HT1080 (cell line): ENCODE measurements at regions not wholly inside any gene's neighbourhood (a gene's known extent, or its start where the extent isn't known, plus 50 kb on each side); places are given as distances from the start of the nearest gene placed in this dataset.

Source experiments
- DNase-seq: peaks from one replicate; pipeline ENCODE4 v3.0.0-alpha.2; 2015; ENCODE audit warnings: low read depth

DNA sequence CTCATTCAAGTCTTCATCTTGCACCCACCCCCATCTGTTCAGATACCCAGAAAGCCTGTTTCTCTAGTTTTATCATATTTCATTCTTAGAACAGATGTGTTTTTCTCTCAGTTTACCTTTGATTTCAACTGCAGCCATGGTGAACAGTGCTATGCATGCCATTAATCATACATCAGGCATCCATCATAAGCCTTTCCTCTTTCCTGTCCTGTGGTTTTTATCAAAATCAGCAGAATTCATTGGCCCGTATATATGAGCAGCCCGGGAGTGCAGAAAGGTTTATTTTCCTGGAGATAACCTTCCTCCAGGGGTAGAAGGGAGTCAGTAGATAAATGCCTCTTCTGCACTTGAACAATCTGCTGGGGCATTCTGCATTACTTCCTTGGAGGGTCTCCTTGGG lies 65.7 kb downstream of the IL21 start:
- DNase-seq: no peak

DNA sequence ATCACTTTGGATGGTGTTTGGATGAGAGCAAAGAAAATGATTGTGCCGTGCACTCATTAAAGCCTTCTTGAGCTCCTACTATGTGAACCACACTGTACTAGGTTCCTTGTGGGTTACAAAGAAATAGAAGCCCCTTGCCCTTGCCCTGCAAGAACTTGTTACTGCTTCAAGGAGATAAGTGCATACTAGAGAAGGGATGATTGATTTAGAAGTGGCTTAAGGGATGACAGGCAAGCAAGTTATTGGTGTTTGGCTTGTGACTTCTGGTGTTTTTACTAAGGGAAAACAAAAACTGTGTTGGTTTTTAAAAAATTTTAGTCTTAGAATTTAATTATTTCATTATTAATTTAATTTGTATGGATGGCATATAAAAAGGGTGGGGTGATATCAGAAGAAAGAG lies 67.4 kb downstream of the IL21 start:
- DNase-seq: no peak

DNA sequence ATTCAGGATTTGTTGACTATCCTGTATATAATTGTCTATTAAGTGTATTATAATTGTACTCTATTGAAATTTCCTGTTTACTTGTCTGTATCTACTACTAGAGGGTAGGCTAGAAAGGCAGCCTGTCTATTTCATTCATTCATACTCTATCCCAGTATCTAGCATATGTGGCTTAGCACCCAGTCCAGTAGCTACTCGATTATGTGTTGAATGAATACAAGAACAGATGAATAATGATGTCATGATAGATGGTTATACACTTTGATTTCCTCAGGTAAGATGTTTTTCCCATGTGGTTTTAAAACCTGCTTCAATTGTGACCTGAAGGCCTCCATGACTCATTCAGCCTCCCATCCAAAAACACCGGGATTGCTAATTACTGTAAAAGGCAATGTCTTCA lies 68.0 kb downstream of the IL21 start:
- DNase-seq: no peak

DNA sequence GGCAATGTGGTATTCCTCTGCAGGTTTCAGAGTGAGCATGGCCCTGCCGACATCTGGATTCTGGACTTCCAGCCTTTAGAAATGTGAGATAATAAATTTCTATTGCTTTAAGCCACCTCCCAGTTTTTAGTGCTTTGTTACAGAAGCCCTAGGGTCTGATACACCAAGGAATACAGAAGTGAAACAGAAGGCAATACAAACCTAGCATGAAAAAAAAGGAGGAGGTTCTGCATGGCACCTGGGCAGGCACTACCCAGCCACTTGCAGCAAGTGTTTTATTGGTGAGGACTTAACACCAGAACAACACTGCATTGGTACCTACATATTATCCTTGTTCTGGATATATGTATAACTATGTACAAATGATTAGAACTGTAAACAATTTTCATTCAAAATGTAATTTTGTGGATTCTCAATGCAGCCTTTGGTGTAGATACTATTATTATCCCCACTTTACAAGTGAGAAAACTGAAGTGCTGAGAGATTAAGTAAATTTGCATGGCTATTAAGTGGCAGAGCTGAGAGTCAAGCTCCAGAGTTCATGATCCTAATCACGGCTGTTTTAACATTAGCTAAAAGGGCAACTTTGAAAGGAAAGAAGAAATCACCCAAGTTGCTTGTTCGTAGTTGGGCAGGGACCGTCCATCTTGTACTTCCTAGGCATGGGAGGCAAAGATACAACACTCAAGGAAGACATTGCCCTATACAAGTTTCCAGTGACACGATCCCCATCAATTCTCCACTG lies 71.8 kb downstream of the IL21 start:
- no peak for DNase-seq

DNA sequence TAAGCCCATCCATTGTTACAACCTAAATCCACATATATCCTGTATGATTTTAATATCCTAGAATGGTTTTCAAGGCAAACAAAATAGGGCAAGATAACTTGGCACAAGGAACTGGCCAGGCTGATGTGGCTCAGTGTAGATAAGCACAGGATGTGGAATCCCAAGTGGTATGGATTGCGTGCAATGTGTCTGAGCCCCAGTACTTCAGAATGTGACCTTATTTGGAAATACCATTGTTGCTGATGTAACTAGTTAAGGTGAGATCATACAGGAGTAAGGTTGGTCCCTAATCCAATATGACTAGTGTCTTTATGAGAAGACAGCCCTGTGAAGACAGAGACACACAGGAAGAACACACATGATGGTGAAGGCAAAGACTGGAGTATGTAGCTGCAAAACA lies 72.4 kb downstream of the IL21 start:
- peak; percentile 73 for DNase-seq

DNA sequence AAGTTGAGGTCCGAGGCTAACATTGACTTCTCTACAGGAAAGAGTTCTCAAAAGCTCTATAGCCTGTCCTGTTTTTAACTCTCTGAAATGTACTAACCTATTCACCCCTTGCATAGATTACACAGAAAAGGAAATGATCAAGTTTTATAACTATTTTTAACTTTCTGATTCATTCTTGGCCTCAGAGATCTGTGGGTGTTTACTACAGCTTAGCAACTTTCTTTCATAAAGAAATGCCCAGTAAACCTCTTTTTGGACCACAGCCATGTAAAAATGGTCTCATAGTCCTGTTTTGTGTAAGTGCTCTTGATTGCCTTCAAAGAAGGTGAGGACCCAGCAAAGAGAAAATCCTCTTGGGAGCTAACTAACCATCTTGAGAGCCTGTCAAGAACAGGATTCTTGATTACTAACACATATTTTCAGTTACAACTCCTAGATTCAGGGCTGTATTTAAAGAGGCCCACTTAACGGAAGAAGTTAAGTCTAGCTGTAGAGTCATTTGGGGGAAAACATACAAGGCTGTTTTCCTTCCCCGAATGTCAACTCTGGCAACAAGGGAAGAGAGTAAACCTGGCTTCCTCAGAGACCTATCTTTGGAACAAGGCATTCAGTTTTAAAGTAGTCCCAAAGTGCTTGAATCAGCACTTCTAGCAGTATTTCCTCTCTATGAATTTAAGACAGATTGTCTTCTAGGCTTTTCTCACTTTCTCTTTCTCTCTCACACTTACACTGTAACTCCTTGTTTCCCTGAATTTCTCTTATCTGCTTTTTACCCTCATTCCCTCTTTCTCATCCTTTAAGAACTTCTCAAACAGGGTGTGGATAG lies 78.2 kb downstream of the IL21 start:
- peak; percentile 60 for DNase-seq

DNA sequence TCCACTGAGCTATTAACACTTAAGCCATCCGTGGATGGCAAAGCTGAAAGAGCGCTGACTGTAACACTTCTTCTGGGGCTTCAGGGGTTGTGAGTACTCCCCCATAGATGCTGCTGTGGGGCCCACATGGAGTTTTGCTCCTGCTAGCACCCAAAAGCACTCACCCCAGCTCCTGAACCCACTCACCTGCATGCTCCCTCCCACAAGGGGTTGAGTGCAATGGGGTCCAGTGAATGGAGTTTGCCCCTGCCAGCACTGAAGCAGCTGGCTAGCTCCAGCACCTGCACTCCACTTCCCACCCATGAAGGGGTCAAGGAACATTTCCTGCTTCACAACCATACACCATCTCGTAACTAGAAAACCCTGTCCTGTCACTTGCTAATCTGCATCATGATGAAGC lies 78.9 kb downstream of the IL21 start:
- DNase-seq: no peak

DNA sequence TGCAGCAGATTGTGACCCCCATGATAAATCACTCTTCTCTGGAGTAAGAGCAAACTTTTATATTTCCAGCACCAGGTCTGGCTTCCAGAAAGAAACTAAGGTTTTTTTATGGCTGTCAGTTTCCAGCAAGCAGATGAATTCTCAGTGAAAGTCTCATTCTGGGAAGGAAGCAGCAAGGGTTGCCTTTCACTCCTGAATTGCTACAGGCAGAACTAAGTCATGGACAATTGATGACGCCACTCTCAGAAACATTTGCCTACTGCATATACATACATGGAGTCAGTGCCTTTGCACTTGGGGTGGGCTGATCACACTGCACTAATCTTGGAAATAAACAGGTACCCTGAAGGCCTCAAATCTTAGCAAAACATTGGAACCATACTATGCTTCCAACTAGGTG lies 80.0 kb downstream of the IL21 start:
- DNase-seq: no peak

DNA sequence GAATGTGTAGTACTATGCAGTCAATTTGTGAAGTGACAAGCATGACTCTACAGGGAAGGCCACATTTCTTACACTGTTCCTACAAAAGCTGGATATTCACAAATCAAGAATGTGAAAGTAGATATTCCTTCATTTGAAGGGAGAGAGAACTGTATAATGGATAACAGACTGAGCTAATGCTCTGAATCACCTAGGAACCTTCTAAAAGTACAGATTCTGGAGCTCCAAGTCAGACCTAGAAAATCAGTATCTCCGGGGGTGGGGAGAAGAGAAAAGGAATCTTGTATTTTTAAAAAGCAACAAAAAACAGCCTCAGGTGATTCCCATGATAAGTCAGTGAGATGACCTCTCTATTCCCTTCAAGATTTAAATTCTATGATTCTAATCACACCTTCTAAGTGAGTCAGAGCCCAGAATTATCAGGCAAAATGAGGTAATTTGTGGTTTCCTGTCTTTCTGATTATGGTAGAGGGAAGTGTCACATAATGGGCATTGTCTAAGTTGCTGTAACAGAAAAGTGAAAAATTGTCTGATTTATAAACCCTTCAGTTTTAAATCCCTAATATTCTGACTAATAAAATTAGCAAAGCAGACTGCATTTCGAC lies 80.9 kb downstream of the IL21 start:
- DNase-seq: peak; percentile 35

DNA sequence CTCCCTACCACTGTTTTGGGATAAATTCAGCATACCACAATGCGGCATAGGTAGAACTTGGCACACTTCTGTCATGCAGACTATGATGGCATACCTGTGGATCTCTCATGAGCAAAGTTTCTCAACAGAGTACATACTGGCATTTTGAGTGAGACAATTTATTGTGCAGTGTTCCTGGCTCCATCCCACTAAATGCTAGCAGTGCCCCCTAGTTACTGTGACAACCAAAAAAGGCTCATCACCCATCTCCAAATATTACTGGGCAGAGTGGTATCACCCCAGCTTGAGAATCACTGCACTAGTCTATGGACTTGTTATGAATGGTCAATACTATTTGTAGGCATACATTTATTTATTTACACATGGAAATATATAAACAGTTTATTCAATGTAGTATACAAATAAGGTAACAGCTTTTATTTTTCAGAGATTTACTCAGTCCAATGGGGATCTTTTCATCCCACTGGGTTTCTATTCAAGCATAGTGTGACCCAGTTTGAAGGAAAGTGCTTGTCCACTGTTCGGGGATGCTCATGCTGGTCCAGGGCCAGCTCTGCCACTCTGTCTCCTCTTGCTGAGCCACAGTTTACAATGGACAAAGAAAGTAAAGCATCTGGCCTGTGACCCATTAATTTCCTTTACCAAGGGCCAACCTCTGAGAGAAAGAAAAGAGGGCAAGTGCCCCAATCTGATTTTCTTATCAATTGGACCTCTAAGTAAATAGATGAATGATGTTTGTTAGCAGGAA lies 81.0 kb upstream of the IL2 start:
- no peak for DNase-seq

DNA sequence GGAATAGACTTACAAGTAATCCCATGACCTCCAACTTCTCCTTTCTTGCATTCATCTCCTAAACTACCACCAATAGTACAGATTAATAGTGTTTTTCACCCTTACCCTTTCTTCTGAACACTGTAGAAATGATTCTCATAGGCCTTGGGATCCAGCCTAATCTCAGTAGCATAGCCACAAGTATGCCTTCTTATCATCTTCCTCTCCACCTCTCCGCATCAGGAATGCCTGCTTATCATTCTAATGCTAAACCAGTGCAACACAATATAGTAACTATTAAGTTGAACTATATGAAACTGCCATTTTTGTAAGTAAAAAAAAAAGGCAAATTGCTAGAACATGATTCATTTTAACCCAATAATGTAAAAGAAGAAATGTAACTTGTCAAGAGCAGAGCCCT lies 79.5 kb upstream of the IL2 start:
- no peak for DNase-seq

DNA sequence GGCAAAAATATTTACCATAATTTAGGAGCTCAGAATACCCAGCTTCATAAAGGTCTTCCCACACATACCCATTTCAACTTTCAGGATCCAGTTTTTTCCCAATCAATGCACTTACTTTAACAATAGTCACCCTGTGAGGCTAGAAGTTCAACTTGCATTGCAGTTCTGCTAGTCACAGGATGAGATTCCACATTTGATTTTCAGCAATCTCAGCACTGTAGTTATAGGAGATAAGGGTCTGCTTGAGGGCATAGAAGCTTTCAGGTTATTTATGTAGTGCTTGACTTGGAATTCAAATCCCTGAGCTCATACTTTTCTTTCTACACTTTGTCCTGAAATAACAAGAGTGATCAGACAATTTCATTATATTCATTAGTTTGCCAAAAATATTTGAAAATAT lies 78.3 kb upstream of the IL2 start:
- DNase-seq: no peak

DNA sequence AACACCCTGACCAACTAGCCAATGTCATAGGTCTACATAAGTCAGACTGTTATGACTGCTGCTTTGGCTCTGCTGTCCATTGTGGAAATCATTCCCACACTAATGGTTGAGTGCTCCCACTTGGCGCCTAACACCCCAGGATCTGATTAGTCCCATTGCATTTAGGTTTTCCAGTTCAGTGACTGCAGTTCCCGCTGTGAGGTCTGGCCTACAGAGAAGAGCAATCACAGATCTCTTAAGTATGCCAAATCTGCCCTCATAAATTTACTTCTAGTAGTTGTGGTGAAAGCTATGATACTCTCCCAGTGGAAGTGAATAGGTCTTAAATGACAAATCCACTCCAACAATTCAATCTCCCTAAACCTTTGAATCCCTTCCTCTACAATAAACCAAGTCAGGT lies 77.3 kb upstream of the IL2 start:
- DNase-seq: no peak

DNA sequence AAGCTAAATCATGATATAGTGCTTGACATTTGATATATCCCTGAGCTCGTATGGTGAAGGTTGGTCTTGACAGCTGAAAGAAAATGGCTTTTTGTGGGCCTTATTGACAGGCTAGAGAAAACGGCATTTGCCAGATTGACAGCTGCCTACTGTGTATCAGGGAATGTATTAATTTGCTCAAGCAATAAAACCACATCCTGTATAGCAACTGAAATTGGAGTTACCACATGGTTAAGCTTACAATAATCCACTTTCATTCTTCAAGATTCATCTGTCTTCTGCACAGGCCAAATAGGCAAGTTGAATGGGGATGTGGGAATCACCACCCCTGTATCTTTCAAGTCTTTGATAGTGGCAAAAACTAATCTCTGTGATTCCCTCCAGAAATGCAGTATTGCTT lies 76.2 kb upstream of the IL2 start:
- no peak for DNase-seq

DNA sequence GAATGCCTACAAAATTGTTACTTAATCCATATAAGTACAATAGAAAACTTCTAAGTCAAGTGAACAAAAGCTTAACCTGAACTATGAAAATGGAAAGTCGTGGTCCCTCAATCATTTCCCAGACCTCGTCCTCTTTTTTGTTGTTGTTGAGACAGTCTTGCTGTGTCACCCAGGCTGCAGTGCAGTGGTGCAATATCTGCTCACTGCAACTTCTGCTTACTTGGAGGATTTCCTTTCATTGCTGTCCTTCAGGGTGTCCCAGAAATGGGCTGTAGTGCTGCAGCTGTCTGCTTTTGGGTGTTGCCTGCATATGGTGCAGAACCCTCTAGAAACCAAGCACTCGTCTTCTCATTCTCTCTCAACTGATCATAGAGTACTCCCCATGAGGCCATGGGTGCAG lies 75.0 kb upstream of the IL2 start:
- no peak for DNase-seq

DNA sequence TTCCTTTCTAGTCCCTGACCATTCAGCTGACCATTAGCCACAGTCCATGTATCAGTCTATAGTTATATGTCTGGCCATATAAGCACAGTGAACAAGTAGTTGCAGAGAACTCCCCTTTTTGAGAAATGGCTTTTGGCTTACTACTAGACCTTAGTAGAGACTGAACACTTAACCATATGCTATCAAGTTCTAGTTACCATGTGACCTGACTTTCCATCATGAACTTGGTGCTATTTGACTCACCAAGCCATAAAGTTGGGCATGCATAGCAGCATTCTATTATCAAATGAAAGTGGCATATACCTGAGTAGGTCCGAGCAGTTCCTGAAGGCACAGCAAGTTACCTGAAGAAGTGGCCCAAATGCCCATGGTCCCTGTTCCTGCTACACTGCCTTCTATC lies 74.5 kb upstream of the IL2 start:
- no peak for DNase-seq

DNA sequence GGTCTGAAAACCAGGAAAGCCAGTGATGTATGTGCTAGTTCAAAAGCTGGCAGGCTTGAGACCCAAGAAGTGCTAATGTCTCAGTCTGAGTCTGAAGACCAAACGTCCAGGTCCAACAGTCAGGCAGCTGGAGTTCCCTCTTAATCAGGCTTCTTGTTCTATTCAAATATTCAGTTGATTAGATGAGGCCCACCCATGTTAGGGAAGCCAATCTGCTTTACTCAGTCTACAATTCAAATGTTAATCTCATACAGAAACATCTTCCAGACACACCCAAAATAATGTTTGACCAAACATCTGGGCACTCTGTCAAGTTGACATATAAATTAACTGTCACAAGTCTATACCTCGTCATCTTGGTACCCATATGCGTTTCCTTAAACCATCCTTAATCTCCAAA lies 72.4 kb upstream of the IL2 start:
- DNase-seq: no peak

DNA sequence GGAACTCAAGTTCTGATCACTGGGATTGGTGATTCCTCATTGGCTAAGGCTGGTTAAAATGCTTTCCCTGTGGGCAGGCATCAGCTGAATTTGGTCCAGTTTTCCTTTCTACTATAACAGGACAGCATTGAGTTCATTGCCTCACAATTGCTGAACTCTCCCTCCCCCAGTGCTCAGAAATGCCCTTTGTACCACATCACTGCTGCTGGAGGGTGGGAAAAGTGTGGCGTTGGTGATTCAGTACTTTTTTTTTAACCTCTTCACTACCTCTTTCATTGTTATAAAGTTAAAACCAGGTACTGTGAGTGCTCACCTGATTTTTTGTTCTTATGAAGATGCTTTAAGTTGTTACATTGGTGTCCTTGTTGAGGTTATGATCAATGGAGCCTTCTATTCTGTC lies 69.3 kb upstream of the IL2 start:
- no peak for DNase-seq

DNA sequence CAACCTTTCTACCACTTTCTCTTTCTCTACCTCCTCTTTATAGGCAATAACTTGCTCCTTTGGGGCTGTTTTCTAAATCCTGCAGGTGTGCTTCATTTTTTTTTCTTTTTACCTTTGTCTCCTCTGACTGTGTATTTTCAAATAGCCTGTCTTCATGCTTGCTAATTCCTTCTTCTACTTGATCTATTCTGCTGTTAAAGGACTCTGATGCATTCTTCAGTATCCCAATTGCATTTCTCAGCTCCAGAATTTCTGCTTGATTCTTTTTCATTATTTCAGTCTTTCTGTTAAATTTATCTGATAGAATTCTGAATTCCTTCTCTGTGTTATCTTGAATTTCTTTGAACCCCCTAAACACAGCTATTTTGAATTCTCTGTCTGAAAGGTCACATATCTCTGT lies 67.7 kb upstream of the IL2 start:
- DNase-seq: no peak

DNA sequence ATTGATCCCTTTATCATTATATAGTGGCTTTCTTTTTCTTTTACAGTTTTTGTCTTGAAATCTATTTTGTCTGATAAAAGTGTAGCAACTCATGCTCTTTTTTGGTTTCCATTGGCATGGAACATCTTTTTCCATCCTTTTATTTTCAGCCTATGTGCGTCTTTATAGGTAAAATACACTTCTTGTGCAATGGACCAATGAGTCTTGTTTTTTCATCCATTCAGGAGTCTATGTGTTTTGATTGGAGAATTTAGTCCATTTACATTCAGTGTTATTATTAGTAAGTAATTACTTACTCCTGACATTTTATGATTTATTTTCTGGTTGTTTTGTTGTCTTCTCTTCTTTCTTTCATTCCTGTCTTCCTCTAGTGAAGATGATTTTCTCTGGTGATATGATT lies 66.4 kb upstream of the IL2 start:
- no peak for DNase-seq

DNA sequence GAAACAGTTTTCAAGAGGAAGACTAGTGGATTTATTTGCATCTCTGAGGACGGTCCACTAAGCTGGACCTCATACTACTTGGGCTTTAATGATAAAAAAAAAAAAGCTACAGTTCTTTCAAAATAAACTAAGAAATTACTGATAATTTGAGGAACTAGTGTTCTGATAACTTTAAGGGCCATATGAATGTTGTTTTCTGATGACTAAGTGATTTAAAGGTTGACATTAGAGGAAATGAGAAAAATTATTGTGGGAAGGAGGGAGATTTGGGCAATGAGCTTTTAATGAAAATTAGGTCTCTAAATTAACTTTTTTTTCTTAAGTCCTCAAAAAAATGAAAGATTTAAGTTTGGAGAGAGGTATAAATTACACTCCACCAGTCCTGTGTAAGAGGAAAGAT lies 60.8 kb upstream of the IL2 start:
- no peak for DNase-seq

DNA sequence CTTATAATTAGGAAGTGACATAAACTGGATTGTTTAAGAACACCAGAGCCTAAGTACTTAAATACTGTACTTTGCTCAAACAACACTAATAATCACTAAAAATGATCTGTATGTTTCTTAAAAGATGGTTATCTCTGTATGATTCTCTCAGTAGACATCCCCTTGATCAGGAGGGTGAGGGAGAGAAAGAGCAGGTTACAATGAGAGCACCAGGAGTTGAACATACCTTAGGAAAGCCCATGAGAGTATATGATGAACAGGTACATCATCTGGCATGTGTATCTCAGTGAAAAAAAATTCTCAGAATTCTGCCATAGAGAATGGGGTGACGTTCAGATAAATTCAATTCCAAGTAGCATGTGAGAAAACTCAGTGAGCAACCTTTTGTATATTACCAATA lies 59.9 kb upstream of the IL2 start:
- no peak for DNase-seq
